ENCODE measurements at regions not wholly inside any gene's neighbourhood (a gene's known extent, or its start where the extent isn't known, plus 50 kb on each side); places are given as distances from the start of the nearest gene placed in this dataset.
A peak's percentile ranks its signal among the peaks of the same experiment; 100 is the strongest.
"Not testable (repeated sequence)": the region's sequence is repeated elsewhere in the genome, so short reads cannot be mapped to it uniquely, and the experiment has no call there.

DNA sequence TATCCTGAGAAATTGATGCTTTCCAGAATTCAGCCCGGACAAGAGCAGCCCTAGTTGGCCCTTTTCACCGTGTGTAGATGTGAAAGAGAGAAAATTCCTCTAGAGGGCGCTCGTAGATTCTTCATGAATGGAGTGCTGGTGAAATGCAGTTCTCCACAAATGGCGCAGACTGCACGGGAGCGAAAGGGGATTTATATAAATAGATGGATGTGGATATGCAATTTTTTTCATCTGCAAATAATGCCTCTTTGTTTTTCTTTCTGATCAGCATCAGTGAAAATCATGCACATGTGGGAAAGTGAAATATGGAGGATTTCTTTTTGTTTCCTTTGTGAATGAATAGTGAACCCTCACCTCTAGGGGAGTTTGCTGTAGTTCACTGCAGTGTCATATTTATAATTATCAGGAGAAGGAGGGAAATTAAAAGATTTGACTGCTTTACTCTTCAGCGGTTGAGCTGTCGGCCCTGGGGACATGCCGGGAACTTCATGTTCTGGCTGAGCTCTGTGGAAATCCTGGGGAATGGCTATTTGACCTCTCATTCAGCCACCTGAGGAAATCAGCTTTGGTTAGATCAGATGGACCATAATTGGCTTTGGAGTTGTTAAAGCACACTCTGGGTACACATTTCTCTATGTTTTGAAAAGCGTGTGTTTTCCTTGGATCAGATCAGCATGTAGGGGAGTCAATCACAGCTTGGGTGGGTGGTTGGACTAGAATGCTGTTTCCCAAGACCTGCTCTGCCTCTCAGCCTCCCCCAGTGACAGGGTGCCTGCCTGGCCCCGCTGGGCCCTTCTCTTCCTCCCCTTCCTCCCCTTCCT is 115.0 kb upstream of the SHISA3 start:
- DNase-seq (ENCODE audit: low read depth in 2 of 3, low spot score in 1 of 3) = peak in 1 of 3 donors; percentile 50

DNA sequence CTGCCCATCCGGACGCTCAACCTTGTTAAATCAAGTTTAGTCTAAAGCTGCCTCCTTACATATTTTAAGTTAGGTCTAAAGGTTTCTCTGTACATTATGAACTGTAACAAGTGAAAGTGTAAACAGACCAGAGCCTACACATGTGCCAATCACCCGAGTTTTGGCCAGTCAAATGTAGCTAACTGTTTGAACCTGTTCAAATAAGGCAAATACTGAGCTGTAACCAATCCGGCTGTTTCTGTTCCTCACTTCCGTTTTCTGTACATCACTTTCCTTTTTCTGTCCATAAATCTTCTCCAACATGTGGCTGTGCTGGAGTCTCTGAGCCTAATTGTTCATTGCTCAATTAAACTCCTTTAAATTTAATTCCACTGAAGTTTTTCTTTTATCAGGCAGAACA is 113.3 kb upstream of the SHISA3 start:
- no peak for DNase-seq (ENCODE audit: low read depth in 2 of 3, low spot score in 1 of 3)

DNA sequence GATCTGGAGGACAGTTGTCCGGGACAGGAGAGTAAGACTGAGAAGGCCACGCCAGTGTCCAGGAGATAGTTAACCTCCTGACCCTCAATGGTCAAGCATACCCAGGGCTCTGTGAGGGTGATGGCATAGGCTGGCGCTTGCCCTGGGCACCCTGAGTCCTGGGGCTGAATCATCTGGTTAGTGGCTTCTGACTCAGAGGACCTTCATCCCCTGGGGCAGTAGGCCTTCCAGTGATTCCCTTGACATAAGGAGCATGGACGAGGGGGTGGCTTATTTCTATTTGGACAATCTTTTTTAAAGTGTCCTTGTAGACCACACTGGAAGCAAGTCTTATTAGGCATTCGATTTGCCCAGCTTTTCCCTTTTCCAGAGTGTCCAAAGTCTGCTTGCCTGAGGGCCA is 108.4 kb upstream of the SHISA3 start:
- DNase-seq (ENCODE audit: low read depth in 2 of 3, low spot score in 1 of 3) = not testable (repeated sequence)

DNA sequence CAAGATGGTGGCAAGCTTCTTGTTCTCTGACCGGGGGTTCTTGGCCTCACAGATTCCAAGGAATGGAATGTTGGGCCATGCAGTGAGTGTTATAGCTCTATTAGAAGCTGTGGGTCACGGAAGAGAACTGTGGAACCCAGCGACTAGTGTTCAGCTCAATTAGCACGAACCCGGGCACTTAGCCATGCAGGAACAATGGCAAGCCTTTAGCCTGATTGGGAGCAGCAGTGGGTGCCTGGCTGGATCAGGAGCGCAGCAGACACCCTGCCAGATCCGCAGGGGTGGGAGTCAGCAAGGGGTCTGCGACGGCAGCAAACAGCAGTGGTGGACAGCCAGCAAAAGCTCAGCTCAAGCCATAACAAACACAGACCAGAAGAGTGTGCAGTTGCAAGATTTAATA is 105.1 kb upstream of the SHISA3 start:
- DNase-seq (ENCODE audit: low read depth in 2 of 3, low spot score in 1 of 3) = not testable (repeated sequence)

- no peak for DNase-seq (ENCODE audit: low read depth in 2 of 3, low spot score in 1 of 3)
Observed at GRCh38 chr4:42293967-42294813, 103.1 kb upstream of the SHISA3 start.

GRCh38 chr4:42296196-42296595 is 101.1 kb upstream of the SHISA3 start:
- DNase-seq (ENCODE audit: low read depth in 2 of 3, low spot score in 1 of 3) = no peak

GRCh38 chr4:42302348-42302747 is 94.9 kb upstream of the SHISA3 start:
- DNase-seq (ENCODE audit: low read depth in 2 of 3, low spot score in 1 of 3) = no peak

GRCh38 chr4:42306221-42307109 is 90.8 kb upstream of the SHISA3 start:
- DNase-seq (ENCODE audit: low read depth in 2 of 3, low spot score in 1 of 3) = no peak

DNA sequence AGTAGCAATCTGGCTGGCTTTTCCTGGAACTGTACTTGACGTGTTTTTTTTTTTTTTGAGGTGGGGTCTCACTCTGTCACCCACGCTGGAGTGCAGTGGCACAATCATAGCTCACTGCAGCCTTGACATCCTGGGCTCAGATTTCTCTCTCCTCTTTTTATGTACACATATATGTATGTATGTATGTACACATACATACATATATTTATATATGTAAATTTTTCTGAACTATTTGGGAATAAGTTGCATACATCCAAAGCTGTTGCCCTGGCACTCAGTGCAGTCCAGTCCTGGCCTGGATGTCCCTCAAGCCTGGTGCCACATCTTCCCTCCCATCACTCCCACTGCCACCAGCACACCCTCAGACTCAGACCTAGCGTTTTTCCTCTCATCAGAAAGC is 89.0 kb upstream of the SHISA3 start:
- no peak for DNase-seq (ENCODE audit: low read depth in 2 of 3, low spot score in 1 of 3)

- no peak for DNase-seq (ENCODE audit: low read depth in 2 of 3, low spot score in 1 of 3)
Observed at GRCh38 chr4:42309361-42310260, 87.7 kb upstream of the SHISA3 start.

- no peak for DNase-seq (ENCODE audit: low read depth in 2 of 3, low spot score in 1 of 3)
Observed at GRCh38 chr4:42310358-42310757, 86.9 kb upstream of the SHISA3 start.

DNA sequence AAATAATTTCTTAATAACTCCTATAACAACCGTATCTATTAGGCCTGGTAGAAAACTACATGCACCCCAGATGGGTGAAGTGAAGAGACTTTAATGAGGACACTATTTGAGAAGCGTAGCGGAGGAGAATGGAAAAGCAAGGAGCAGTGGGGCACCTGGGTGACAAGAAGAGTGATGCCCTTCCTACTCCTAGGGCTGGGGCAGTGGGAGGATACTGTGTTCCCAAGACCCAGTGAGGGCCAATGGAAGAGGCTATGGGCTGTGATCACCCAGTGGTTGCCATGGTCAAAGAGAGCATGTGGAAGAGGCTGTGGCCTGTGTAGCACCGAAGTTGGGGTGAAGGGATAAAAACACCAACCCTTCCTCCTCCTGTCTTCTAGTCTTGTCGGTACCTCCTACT is 86.5 kb upstream of the SHISA3 start:
- DNase-seq (ENCODE audit: low read depth in 2 of 3, low spot score in 1 of 3) = no peak

- DNase-seq (ENCODE audit: low read depth in 2 of 3, low spot score in 1 of 3) = no peak
Observed at GRCh38 chr4:42311591-42311990, 85.7 kb upstream of the SHISA3 start.

DNA sequence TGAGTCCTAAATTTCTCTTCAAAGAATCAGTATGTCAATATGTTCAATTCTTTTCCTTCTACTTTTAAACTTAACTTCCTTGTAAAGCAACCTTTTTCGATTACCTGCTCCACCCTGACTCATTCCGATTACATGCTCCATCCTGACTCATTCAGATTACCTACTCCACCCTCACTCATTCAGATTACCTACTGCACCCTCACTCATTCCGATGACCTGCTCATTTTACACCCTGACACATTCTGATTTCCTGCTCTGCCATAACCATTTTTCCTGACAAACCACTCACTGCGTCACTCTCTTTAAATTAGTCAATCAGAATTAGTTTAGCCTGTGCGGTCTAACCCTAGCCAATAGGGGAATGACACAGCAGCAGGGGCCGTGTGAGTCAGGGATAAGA is 83.9 kb upstream of the SHISA3 start:
- not testable (repeated sequence) for DNase-seq (ENCODE audit: low read depth in 2 of 3, low spot score in 1 of 3)

DNA sequence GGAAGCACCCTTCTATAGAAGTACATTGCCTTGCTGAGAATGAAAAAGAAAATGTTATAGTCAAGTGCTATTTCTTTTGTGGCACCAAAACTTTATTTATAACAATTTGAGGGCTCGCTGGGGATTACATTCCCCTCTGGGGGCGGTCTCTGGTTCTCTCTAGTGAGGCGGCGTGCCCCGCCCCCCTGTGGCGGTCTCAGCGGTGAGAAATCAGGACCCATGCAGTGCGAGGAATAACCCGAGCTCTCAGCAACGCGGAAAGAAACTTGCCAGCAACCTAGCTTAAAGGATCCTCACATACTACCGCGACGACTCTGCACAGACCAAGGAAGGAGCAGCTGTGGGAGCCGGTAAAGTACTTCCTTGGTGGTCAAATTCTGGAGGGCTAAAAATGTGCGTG is 83.4 kb upstream of the SHISA3 start:
- no peak for DNase-seq (ENCODE audit: low read depth in 2 of 3, low spot score in 1 of 3)

DNA sequence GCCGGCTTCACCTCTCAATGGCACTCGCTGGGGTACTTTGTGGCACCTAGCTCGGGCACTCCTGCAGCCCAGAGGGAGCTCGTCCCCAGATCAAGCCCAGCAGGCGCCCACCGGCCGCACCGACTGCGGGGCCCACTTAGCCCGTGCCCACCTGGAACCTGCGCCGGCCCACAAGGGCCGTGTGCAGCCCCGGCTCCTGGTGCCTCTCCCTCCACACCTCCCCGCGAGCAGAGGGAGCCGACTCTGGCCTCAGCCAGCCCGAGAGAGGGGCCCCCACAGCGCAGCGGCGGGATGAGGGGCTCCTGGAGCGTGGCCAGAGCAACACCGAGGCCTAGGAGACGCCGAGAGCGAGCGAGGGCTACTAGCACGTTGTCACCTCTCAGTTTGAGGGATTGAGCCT is 82.1 kb upstream of the SHISA3 start:
- DNase-seq (ENCODE audit: low read depth in 2 of 3, low spot score in 1 of 3) = no peak

- DNase-seq (ENCODE audit: low read depth in 2 of 3, low spot score in 1 of 3) = no peak
Observed at GRCh38 chr4:42320822-42321388, 76.4 kb upstream of the SHISA3 start.

DNA sequence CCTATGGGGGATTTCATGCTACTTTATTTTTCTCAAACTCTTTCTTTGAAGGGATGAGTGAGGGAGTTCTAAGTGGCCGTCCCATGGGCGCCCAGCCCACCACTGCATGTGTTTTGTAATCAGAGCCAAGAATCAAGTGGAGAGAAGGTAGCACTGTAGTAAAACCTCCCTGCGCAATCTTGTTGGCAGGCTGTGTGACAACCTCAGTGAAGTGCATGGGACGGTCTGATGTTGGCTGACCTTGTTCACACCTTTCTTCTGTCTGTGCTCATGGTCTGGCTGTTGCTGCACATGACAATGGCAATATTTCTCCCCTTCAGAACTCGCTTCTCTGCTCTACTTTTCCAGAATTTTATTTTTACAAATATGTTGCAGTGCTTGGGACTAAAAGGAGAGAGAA is 71.2 kb upstream of the SHISA3 start:
- no peak for DNase-seq (ENCODE audit: low read depth in 2 of 3, low spot score in 1 of 3)

DNA sequence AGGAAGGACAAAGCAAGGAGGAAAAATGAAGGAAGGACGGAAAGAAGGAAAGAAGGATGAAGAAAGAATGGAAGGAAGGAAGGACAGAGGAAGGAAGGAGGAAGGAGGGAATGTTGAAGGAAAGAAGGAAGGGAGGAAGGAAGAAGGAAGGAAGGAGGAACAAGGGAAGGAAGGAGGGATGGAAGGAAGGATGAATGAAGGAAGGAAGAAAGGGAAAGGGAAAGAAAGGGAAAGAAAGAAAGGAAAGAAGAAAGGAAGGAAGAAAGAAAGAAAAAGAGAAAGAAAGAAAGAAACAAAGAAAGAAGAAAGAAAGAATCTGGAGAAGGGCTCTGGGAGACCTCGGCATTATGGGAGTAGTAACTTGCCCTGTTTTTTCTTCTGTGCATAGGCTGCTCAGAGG is 70.8 kb upstream of the SHISA3 start:
- no peak for DNase-seq (ENCODE audit: low read depth in 2 of 3, low spot score in 1 of 3)

DNA sequence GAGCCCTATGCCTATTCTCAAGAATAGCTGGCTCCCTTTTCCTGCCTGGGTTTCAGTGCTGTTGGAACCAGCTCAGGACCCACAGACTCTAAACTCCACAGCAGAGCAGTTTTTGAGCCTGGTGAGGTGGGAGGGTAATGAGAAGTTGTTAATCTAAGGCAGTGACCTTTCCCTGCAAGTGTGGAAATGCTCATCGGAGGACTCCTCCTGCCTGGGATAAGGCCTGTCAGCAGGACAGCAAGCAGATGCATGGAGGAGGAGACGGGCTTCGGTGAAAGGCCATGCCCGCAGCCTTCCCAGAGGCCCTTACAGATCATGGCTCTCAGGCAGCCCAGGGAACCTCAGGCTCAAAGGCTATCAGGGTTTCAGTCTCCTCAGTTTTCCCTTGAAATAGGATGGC is 70.0 kb upstream of the SHISA3 start:
- no peak for DNase-seq (ENCODE audit: low read depth in 2 of 3, low spot score in 1 of 3)
